Neural cell (in vitro differentiated cells): ENCODE measurements at regions not wholly inside any gene's neighbourhood (a gene's known extent, or its start where the extent isn't known, plus 50 kb on each side); places are given as distances from the start of the nearest gene placed in this dataset.

Experiments
- CTCF ChIP-seq: fragments of 450-650 bp; IDR thresholded peaks from 2 replicates; pipeline ENCODE4 v1.5.1; 2014; ENCODE audit warnings: antibody characterized with exemption, mild to moderate bottlenecking, moderate library complexity; ENCODE audit not compliant: poor library complexity, severe bottlenecking
- EP300 ChIP-seq: fragments of 450-650 bp; conservative IDR thresholded peaks from 2 replicates; pipeline ENCODE4 v1.6.1; 2014; ENCODE audit warnings: antibody characterized with exemption, mild to moderate bottlenecking, moderate library complexity; ENCODE audit not compliant: poor library complexity, severe bottlenecking
- EZH2 ChIP-seq: fragments of 200-600, 300-800 bp; shearing (Covaris generic), sonication (generic); IDR thresholded peaks from 2 replicates; pipeline ENCODE4 v1.6.1; 2014; ENCODE audit warnings: antibody characterized with exemption, low read length, borderline replicate concordance, mild to moderate bottlenecking; ENCODE audit not compliant: insufficient read depth, poor library complexity, severe bottlenecking
- MXI1 ChIP-seq: fragments of 450-650 bp; conservative IDR thresholded peaks from 2 replicates; pipeline ENCODE4 v1.6.1; 2014; ENCODE audit warnings: antibody characterized with exemption, mild to moderate bottlenecking; ENCODE audit not compliant: poor library complexity, severe bottlenecking
- POLR2AphosphoS5 ChIP-seq: IDR thresholded peaks from 2 replicates; pipeline ENCODE4 v1.6.1; 2012
- REST ChIP-seq: IDR thresholded peaks from 2 replicates; pipeline ENCODE4 v1.6.1; 2012; ENCODE audit warnings: borderline replicate concordance
- SMC3 ChIP-seq: fragments of 450-650 bp; conservative IDR thresholded peaks from 2 replicates; pipeline ENCODE4 v1.6.1; 2014; ENCODE audit warnings: antibody characterized with exemption, mild to moderate bottlenecking, moderate library complexity; ENCODE audit not compliant: poor library complexity
- TAF1 ChIP-seq: IDR thresholded peaks from 2 replicates; pipeline ENCODE4 v1.6.1; 2012; ENCODE audit warnings: low read depth

GRCh38 chr4:181731900-181732299, 511.3 kb upstream of the TENM3 start:
- TF ChIP-seq CTCF (no peak), POLR2AphosphoS5 (no peak), EP300 (no peak), REST (no peak), MXI1 (no peak), TAF1 (no peak), EZH2 (no peak), SMC3 (no peak)
